Stimulated activated CD4-positive, alpha-beta T cell treated with anti-CD3 and anti-CD28 coated beads, Interleukin-1b, Interleukin-23, amount 100 ng/mL, for 48 hours (primary cell): ENCODE measurements at regions not wholly inside any gene's neighbourhood (a gene's known extent, or its start where the extent isn't known, plus 50 kb on each side); places are given as distances from the start of the nearest gene placed in this dataset.
A peak's percentile ranks its signal among the peaks of the same experiment; 100 is the strongest.
"Not testable (repeated sequence)": the region's sequence is repeated elsewhere in the genome, so short reads cannot be mapped to it uniquely, and the experiment has no call there.

Experiments
- DNase-seq: peaks from one replicate; pipeline ENCODE4 v3.0.0-alpha.2; 2020

DNA sequence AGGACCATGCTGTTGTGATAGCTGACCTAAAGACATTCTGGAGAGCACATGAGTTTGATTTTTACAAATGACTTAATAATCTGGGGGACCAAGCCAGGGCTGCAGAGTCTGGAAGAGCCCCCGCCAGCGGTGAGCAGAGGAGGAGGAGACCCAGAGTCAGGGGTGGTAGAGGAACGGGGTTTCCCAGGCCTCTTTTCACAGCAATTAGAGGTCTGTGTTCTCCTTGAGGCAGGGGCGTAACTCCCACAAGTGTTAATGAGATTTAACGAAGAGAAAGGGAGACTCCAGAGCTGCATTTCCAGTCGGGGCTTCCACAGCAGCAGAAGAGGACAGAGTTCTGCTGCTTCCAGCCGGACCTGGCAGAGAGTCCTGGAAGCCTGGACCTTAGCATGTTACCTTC is 137.9 kb upstream of the SLC24A2 start:
- no peak for DNase-seq

DNA sequence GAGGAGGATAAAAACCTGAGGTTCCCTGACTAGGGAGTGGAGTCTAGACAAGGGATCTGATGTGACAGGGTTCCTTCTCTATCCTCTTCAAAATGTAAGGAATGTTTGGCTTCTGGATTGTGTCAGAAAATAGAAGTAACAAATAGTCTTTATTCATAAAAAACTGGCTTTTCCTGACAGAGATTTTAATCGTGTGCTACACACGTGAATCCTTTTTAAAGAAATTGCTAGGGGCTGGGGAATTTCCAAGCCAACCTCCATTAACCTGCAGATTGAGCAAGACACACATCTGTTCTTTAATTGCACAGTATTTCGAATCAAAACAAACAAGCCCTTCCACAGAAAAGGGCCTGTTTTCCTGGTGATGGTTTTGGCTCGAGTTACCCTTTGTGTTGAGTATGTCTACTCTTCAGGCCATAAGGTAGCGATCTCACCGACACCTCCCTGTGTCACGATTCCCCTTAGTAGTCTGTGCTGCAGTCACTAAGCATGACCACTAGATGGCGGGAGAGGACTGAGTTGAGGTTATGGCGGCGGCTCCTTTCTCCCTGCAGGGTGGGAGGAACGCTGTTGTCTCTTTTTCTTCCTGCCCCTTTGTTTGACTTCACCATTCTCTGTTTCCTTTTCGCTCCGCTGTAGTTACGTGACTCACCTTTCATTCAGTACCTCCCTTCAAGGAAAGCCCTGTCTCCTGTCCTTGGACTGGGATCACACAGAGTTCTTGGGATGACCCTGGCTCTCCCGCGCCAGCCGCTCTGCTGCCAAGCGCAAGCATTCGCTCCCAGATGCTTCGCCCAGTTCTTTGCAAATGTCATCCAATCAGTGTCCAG is 137.1 kb upstream of the SLC24A2 start:
- DNase-seq, result peak; percentile 81

DNA sequence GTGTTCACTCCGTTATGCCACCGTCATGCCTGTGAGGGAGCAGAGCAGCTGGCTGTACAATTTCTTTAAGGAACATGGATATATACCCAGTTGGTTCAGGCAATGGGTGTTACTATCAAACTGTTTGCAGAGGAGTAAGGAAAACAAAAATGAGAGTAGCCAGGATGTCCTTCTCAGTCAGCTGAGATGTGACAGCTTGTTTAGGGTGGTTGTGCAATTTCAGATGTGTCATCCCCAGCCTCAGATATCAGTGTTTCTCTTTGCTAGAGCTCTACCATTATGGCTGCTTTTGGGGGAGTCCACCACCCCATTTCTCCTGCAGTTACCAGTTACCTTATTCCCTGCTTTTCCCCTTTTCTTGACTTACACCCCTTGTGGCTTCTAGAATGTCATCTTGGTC is 135.2 kb upstream of the SLC24A2 start:
- DNase-seq, result no peak

DNA sequence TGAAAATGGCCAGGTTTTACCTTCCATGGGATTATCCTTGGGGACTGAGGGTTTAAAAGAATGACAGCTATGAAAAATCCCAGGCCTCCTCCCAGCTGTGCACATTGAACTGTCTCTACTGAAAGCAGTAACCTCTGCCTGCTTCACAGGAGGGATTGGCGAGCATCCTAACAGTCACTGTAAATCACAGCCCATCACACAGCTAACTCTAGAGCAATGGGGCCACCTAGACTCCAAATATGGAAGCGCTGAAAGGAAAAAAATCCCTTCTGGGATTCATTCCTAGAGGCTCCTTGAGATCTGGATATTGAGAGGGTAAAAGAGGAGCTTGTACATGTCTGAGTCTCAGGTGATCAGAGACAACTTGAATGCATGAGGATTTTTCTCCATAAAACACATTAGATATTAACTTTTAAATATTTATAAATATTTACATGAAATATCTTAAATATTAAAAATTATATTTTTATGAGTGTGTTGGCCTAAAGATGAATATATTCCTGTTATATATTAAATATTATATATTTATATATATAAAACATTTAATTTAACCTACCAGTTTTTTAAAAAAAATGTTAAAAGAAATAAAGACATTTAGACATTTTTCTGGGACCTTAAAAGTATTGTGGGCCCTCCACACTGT is 133.8 kb upstream of the SLC24A2 start:
- DNase-seq, result no peak

DNA sequence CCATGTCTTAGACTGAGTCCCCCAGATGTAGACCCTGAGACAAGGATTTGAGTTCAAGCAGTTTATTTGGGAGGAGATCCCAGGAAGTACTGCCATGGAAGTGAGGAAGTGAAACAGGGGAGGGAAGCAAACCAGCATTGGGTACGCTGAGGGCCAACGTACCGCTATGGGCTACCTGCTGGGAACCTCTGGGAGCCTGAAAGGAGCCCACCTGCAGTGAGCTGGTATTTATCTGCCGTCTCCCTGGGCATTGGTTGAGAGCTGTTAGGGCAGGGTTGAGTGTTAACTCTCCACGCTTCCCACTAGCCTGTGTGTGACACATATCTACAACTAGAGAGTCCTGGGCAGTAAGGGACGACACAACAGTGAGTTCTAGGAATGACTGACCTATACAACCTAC is 131.6 kb upstream of the SLC24A2 start:
- no peak for DNase-seq

DNA sequence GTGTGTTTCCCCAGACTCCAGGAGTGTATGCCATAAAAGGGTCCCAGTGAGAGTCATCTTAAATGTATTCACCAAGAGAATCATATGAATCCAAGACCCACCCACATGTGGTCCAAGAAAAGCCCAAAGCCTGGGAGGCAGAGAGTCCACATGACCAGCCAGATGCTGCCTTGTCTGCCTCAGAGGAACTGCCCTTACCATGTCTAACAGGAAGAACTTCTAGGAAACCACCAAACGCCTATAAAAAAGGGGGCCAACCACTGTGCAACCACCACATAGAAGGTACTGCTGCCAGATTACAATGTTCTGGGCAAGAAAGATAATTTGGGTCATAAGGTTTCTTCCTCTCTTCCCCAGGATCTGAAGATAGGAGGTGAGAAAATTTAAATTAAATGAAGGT is 129.8 kb upstream of the SLC24A2 start:
- DNase-seq, result no peak

DNA sequence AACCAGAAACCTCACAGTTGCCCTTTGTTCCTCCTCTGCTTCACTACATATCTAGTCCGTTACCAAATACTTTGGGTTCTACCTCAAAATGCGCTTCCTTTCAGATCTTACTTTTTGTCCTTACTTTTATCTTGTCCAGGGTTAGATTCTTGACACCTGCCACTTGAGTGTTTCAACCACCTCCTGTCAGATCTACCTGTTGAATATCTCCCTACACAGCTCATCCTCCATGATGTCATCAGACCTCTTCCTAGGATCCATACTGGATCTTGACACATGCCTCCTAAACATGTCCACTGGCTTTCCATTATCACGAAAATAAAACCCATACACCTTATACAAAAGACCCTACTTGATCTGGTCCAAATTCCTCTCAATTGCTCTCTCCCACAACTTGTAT is 125.2 kb upstream of the SLC24A2 start:
- DNase-seq, result no peak

DNA sequence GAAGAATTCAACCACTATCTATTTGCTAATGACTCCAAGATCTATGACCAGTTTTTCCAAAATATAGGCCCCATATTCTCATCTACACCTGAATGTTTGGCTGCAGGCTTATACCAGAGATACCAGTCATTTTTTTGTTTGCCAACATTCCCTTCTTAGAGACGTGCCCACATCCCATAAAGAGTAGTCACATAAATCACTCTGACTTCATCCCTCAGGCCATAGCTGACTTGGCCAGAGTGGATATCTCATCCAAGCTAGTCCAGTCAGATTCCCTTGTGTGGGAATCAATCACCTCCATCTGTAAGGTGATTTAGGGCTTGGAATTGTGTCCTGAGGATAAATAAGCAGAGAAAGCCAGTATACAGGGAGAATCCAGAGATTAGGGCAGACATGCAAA is 124.3 kb upstream of the SLC24A2 start:
- no peak for DNase-seq

DNA sequence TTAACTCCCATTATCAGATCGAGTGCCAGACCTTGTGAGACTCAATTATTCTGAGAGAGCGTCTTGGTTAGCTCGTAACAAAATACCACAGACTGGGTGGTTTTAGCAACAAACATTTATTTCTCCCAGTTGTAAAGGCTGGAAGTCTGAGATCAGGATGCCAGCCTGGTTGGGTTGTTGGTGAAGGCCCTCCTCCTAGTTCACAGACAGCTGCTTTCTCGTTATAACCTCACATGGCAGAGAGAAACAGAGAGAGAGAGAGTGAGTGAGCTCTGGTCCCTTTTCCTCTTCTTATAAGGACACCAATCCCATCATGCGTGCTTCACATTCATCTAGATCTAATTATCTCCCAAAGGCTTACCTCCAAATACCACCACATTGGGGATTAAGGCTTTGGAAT is 114.2 kb upstream of the SLC24A2 start:
- DNase-seq, result no peak

DNA sequence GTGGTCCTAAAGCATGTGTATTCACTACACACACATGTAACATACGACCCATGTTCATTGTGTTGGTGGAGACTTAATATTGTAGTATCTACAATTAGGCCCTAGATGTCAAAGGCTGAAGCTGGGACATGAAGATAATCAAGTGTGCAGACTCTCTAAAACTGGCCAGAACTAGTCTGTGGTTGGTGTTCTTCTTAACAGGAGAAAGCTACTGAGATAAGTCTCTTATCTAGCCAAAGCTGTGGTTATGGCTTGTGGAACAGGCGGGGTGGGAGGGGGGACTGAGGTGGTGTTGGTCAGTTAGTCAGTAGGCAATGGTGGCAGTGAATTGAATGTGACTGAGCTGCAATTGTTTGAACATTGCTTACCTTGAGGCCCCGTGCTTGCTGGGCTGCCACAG is 112.7 kb upstream of the SLC24A2 start:
- no peak for DNase-seq

DNA sequence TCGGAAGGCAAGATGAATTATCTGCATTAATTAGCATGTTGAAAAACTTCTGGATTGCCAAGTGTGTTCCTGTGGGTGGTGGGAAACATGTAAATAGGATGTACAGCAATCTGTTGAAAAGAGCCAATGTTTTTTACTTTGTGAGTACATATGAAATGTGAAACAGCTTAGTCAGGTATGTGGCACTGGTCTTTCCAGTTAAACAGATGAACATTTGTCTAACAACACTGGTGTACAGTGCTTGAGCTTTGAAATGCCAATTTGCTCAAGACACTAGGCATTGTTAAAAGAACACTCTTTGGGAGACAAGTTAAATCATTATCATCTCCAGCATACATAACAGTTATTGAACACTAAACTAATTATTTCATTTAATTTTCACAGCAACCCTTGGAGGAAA is 107.3 kb upstream of the SLC24A2 start:
- no peak for DNase-seq

DNA sequence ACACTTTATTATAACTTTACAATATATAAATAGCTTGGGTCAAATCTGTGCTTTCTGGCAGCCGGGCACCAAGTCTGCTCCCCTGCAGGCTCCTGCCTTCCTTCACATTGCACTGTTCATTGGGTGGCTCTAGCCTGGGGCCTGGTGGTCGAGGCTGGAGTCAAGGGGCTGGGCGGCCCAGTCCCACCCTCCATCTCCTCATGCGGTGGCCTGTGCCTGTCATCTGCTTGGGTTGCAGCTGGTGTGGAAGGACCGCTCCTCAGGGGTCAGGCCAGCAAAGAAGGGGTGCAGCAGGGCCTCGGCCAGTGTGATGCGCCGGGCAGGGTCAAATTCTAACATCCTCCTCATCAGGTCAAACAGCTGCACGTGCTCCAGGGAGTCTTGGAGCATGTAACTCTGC is 106.7 kb upstream of the SLC24A2 start:
- DNase-seq, result not testable (repeated sequence)

DNA sequence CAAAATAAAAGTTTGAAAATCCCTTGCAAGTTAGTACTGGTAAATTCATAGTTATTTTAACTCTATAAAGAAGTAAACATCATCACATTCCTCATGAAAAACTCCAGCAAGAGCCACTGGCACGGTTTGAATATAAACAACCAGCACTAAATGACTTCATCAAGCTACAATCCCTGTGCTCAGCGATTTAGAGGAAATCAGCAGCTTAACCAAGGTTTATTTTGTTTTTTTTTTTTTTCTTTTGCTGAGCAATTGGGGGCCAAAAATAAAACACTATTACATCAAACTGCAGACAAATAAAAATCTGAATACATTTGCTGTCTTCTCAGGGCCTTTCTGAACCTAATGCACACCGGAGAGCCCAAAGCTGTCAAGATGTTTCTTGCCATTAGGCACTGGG is 106.2 kb upstream of the SLC24A2 start:
- no peak for DNase-seq

DNA sequence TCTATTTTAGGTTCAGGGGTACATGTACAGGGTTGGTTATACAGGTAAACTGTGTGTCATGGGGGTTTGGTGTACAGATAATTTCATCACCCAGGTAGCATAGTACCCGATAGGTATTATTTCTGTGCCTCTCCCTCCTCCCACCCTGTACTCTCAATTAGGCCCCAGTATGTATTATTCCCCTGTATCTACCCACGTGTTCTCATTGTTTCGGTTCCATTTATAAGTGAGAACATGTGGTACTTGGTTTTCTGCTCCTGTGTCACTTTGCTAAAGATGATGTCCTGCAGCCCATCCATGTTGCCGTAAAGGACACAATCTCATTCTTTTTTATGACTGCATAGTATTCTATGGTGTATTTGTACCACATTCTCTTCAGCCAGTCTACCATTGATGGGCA is 96.8 kb upstream of the SLC24A2 start:
- DNase-seq, result no peak

DNA sequence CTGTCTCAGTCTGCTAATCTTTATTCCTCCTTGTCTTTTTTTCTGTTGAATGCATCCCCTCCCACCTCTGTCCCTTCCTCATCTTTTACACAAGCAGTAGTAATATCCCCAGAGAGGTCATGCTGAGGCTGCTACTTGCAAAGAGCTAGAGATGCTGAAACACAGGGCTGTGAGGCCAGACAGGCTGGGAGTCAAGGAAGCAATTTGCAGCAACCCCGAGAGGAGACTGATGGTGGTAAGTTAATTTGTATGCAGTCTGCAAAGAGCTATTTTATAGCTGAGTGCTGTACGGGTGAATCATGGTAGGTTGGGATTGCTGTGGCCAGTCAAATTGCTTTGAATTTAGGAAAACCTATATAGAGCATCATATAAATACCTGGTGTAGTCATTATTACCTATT is 90.2 kb upstream of the SLC24A2 start:
- DNase-seq, result no peak

DNA sequence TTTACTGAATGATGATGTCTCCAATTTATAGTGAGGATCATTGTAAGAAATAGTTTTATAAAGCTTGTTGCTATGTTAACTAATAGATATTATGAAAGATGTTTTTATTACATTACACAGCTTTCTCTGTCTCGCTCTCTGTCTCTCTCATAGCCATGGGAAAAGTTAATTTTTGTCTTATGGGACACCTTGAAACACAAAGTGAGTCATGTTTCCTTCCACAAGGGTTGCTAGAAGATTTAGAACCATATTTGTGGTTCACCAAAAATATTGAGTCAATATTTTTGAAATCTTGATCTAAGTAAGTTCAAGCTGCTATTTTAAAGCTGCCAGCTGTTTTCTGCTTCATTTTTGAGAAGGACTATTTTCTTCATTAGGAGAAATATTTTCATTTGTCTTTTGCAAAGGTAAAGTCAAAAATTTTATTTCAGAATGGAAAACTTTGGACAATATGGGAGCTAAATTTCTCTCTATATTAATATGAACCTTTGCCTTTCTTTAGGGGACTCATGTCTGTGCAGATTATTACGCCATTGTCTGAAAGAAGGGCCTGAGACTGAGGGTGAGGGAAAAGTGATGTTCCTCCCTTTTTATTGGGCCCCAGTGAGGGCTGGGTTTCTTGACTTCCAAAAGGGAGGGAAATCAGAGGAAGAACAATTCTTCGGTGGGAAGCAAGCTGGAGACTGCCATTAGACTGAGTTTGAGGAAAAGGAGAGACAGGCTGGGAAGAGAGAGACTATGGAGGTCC is 87.9 kb upstream of the SLC24A2 start:
- no peak for DNase-seq

DNA sequence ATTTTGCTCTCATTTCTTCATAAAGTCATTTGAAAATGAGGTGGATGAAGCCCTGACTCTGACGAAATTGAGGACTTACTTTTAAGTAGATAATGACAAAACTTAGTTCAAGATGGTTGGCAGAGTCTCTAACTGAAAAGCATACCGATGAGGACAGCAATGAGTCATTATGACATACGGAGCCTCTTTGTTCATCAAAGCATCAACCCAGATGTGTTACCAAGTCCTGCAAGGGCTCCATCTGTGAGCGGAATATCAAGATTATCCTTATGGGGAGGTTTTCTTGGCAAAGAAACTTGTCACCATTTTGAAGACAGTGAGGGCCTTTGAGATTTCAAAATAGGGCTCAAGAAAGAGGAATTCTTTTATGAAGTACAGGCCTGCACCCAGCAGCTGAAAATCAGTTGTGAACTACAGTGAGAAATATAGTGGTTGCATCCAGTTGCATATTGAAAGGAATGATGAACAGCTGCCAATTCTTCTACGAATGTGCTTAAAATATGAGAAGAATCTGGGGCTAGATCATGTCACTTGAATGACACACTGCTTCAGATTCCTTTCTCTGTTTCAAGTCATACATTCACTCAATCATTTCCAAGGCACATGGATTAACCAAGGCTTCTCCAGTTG is 86.6 kb upstream of the SLC24A2 start:
- DNase-seq, result no peak

DNA sequence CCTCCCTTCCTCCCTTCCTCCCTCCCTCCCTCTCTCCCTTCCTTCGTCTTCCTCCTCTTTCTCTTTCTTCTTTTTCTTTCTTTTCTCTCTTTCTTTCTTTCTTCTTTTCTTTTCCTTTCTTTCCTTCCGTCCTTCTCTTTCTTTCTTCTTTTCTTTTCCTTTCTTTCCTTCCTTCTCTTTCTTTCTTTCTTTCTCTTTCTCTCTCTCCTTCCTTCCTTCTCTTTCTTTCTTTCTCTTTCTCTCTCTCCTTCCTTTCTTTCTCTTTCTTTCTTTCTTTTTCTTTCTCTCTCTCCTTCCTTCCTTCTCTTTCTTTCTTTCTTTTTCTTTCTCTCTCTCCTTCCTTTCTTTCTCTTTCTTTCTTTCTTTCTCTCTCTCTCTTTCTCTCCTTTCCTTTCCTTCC is 84.4 kb upstream of the SLC24A2 start:
- not testable (repeated sequence) for DNase-seq

DNA sequence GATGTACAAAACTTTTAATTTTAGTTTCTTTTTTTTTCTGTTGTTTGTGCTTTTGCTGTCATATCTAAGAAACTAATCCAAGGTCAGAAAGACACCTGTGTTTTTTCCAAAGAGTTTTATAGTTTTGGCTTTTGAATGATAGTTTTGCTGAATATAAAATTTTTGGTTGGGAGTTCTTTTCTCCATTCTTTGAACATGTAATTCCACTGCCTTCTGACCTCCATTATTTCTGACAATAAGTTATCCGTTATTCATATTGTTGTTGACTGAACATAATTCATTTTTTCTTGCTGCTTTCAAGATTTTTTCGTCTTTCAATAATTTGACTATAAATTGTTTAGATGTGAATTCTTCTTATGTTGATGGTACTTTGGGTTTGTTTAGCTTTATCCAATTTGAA is 82.2 kb upstream of the SLC24A2 start:
- DNase-seq, result no peak

DNA sequence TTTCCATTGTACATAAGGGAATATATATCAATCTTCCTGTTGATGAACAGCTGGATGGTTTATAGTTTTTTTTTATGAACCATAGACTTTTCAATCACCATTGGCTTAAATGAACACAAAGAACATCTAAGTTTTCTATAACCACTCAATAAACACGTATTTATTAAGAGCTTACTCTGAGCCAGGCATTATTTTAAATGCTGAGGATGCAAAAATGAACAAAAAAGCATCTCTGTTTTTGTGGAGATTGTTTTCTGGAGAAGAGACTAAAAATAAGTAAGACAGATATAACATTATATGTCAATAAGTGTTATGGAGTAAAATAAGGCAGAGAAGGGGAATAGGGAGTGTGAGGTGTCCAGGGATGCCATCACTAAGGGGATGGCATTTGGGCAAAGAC is 52.1 kb upstream of the SLC24A2 start:
- no peak for DNase-seq
